ENCODE measurements at regions not wholly inside any gene's neighbourhood (a gene's known extent, or its start where the extent isn't known, plus 50 kb on each side); places are given as distances from the start of the nearest gene placed in this dataset.
"Not testable (repeated sequence)": the region's sequence is repeated elsewhere in the genome, so short reads cannot be mapped to it uniquely, and the experiment has no call there.

- H3K4me3 ChIP-seq (ENCODE audit: low read depth in 1 of 3, low read length in 3 of 3): no peak overlapping the region
- WGBS: 81% methylated on average over 6 of the region's 6 CpGs
- no peaks in the 10 kb centered on the region for H3K27me3 ChIP-seq (ENCODE audit: control insufficient read depth in 4 of 4, insufficient read depth in 4 of 4, low read length in 3 of 4)
- DNase-seq (ENCODE audit: low spot score): no peak
- no peak overlapping the region for H3K27ac ChIP-seq (ENCODE audit: low read depth in 1 of 2, low read length in 2 of 2)
- no peaks in the 10 kb centered on the region for H3K4me1 ChIP-seq (ENCODE audit: control insufficient read depth in 4 of 4, insufficient read depth in 4 of 4, low read length in 3 of 4)
- no peaks in the 10 kb centered on the region for H3K9me3 ChIP-seq (ENCODE audit: control insufficient read depth in 4 of 4, low read length in 3 of 4)
- TF ChIP-seq EGR1 (IDR thresholded peaks at IDR 0.05; ENCODE audit: low read depth in 2 of 2) (no peak), GABPA (IDR thresholded peaks at IDR 0.05 in 1 of 2, conservative IDR thresholded peaks at IDR 0.05 in 1 of 2) (no peak), HNF4A (conservative IDR thresholded peaks at IDR 0.05) (no peak), FOXA2 (IDR thresholded peaks at IDR 0.05) (no peak), MAX (IDR thresholded peaks at IDR 0.05) (no peak), ATF3 (IDR thresholded peaks at IDR 0.05) (no peak)
- H3K36me3 ChIP-seq (ENCODE audit: control insufficient read depth in 4 of 4, insufficient read depth in 3 of 4, low read depth in 1 of 4, low read length in 3 of 4): no peaks in the 10 kb centered on the region
- H3K9ac ChIP-seq (ENCODE audit: low read depth in 1 of 2, low read length in 2 of 2): no peak overlapping the region
Observed at GRCh38 chr20:5480824-5481600, 129.8 kb downstream of the GPCPD1 start.

DNA sequence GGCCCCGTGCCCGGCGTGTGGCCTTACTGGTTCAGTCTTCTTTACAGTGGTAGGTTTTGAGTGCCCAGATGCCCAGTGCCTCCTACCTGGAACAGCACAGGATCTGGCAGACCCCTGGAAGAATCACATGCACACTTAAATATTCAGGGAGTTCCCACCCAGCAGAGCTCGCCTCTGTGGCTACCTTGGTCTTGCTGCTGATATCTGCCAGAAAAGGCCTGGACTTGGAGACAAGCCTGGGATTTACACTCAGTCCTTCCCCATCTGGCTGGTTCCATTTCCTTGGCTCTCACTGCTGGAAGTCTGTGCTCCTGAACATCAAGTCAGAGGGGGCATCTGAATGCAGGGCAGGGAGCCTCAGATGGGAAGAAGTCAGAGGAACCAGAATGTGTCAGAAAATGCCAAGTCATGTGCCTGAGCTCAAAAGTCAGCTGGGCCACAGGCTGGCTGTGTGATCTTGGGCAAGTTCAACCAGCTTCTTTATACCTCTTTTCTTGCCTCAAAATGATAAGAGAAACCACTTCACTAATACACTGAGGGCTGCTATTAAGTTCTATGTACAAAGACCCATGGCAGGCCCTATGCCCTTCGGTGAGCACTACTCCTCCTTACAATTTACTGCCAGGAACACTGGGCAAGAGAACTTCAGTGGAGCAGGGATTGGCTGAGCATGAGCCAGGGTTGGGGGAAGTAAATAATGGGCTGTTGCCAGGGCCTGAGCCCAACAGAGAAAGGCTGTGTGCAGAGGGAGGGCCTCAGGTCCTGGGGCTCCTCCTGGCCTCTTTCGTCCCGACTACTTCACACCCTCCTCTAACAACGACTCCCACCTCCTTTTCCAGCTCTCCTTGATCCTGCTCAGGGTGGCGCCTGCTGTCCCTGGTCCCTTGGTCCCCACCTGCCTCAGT, 135.9 kb downstream of the GPCPD1 start:
- no peak for DNase-seq (ENCODE audit: low spot score)
- 86% methylated on average over 9 of the region's 9 CpGs for WGBS
- TF ChIP-seq RAD21 (IDR thresholded peaks at IDR 0.05) (no peak), SP1 (IDR thresholded peaks at IDR 0.05) (no peak), HNF4G (IDR thresholded peaks at IDR 0.05) (no peak), YY1 (IDR thresholded peaks at IDR 0.05) (no peak), JUND (IDR thresholded peaks at IDR 0.05) (no peak), NR2F2 (IDR thresholded peaks at IDR 0.05) (no peak)
- Histone ChIP-seq H3K27me3 (ENCODE audit: control insufficient read depth in 4 of 4, insufficient read depth in 4 of 4, low read length in 3 of 4) (peaks cover 0 to 2% (median 0%) of the 10 kb centered on the region in 4 donors), H3K4me3 (ENCODE audit: low read depth in 1 of 3, low read length in 3 of 3) (no peak overlapping the region), H3K27ac (ENCODE audit: low read depth in 1 of 2, low read length in 2 of 2) (no peak overlapping the region), H3K4me1 (ENCODE audit: control insufficient read depth in 4 of 4, insufficient read depth in 4 of 4, low read length in 3 of 4) (no peaks in the 10 kb centered on the region), H3K9me3 (ENCODE audit: control insufficient read depth in 4 of 4, low read length in 3 of 4) (no peaks in the 10 kb centered on the region), H3K36me3 (ENCODE audit: control insufficient read depth in 4 of 4, insufficient read depth in 3 of 4, low read depth in 1 of 4, low read length in 3 of 4) (no peaks in the 10 kb centered on the region), H3K9ac (ENCODE audit: low read depth in 1 of 2, low read length in 2 of 2) (no peak overlapping the region)

GRCh38 chr20:5471866-5472265, 138.9 kb downstream of the GPCPD1 start:
- not testable (repeated sequence) for H3K36me3 ChIP-seq (ENCODE audit: control insufficient read depth in 4 of 4, insufficient read depth in 3 of 4, low read depth in 1 of 4, low read length in 3 of 4); H3K27me3 ChIP-seq (ENCODE audit: control insufficient read depth in 4 of 4, insufficient read depth in 4 of 4, low read length in 3 of 4); H3K9me3 ChIP-seq (ENCODE audit: control insufficient read depth in 4 of 4, low read length in 3 of 4); H3K27ac ChIP-seq (ENCODE audit: low read depth in 1 of 2, low read length in 2 of 2); H3K4me3 ChIP-seq (ENCODE audit: low read depth in 1 of 3, low read length in 3 of 3); H3K4me1 ChIP-seq (ENCODE audit: control insufficient read depth in 4 of 4, insufficient read depth in 4 of 4, low read length in 3 of 4); DNase-seq (ENCODE audit: low spot score); H3K9ac ChIP-seq (ENCODE audit: low read depth in 1 of 2, low read length in 2 of 2)
- 76% methylated on average over 4 of the region's 10 CpGs for WGBS

- no peak for DNase-seq (ENCODE audit: low spot score)
- no peaks in the 10 kb centered on the region for H3K4me1 ChIP-seq (ENCODE audit: control insufficient read depth in 4 of 4, insufficient read depth in 4 of 4, low read length in 3 of 4)
- 86% methylated on average over 18 of the region's 18 CpGs for WGBS
- no peak overlapping the region for H3K27ac ChIP-seq (ENCODE audit: low read depth in 1 of 2, low read length in 2 of 2)
- peaks cover 0 to 3% (median 0%) of the 10 kb centered on the region in 4 donors for H3K27me3 ChIP-seq (ENCODE audit: control insufficient read depth in 4 of 4, insufficient read depth in 4 of 4, low read length in 3 of 4)
- H3K4me3 ChIP-seq (ENCODE audit: low read depth in 1 of 3, low read length in 3 of 3): no peak overlapping the region
- H3K36me3 ChIP-seq (ENCODE audit: control insufficient read depth in 4 of 4, insufficient read depth in 3 of 4, low read depth in 1 of 4, low read length in 3 of 4): no peaks in the 10 kb centered on the region
- H3K9ac ChIP-seq (ENCODE audit: low read depth in 1 of 2, low read length in 2 of 2): no peak overlapping the region
- H3K9me3 ChIP-seq (ENCODE audit: control insufficient read depth in 4 of 4, low read length in 3 of 4): no peaks in the 10 kb centered on the region
- no peak for TF ChIP-seq FOXA1 (IDR thresholded peaks at IDR 0.05)
- TF ChIP-seq SP1 (IDR thresholded peaks at IDR 0.05): no peak
- TF ChIP-seq NR2F2 (IDR thresholded peaks at IDR 0.05): no peak
- TF ChIP-seq FOXA2 (IDR thresholded peaks at IDR 0.05): no peak
- TF ChIP-seq REST (IDR thresholded peaks at IDR 0.05): no peak
- TF ChIP-seq RAD21 (IDR thresholded peaks at IDR 0.05): no peak
- TF ChIP-seq GABPA (IDR thresholded peaks at IDR 0.05 in 1 of 2, conservative IDR thresholded peaks at IDR 0.05 in 1 of 2): no peak
- TF ChIP-seq RXRA (IDR thresholded peaks at IDR 0.05): no peak
- TF ChIP-seq TAF1 (conservative IDR thresholded peaks at IDR 0.05): no peak
- no peak for TF ChIP-seq YY1 (IDR thresholded peaks at IDR 0.05)
- no peak for TF ChIP-seq EGR1 (IDR thresholded peaks at IDR 0.05; ENCODE audit: low read depth in 2 of 2)
Observed at GRCh38 chr20:5471368-5471767, 139.4 kb downstream of the GPCPD1 start.

All from liver (tissue), 7 donors.